Mucosa of stomach (tissue), 1 donor: ENCODE measurements at regions not wholly inside any gene's neighbourhood (a gene's known extent, or its start where the extent isn't known, plus 50 kb on each side); places are given as distances from the start of the nearest gene placed in this dataset.

Experiments
- H3K27me3 ChIP-seq: one replicate; pipeline ENCODE4 v1.7.0; 2013; ENCODE audit warnings: mild to moderate bottlenecking, low read length; ENCODE audit not compliant: control insufficient read depth, insufficient read depth
- H3K36me3 ChIP-seq: one replicate; pipeline ENCODE4 v1.7.0; 2013; ENCODE audit warnings: low read length; ENCODE audit not compliant: control insufficient read depth, insufficient read depth
- H3K4me1 ChIP-seq: one replicate; pipeline ENCODE4 v1.7.0; 2013; ENCODE audit warnings: mild to moderate bottlenecking, low read length; ENCODE audit not compliant: control insufficient read depth, insufficient read depth
- H3K4me3 ChIP-seq: one replicate; pipeline ENCODE4 v1.7.0; 2013; ENCODE audit warnings: low read length
- H3K9ac ChIP-seq: one replicate; pipeline ENCODE4 v1.7.0; 2013; ENCODE audit warnings: mild to moderate bottlenecking, low read length, moderate library complexity
- H3K9me3 ChIP-seq: one replicate; pipeline ENCODE4 v1.7.0; 2013; ENCODE audit warnings: mild to moderate bottlenecking, low read length, moderate library complexity; ENCODE audit not compliant: control insufficient read depth
- donor health status: Pancreatic carcinoma.

GRCh38 chr2:128754246-128754724, 435.6 kb upstream of the HS6ST1 start:
- H3K36me3 ChIP-seq: no peaks in the 10 kb centered on the region
- H3K9ac ChIP-seq: no peak overlapping the region
- H3K4me1 ChIP-seq: no peaks in the 10 kb centered on the region
- H3K9me3 ChIP-seq: no peaks in the 10 kb centered on the region
- H3K27me3 ChIP-seq: no peaks in the 10 kb centered on the region
- H3K4me3 ChIP-seq: no peak overlapping the region

- Histone ChIP-seq H3K9ac (no peak overlapping the region), H3K27me3 (no peaks in the 10 kb centered on the region), H3K4me1 (no peaks in the 10 kb centered on the region), H3K36me3 (no peaks in the 10 kb centered on the region), H3K4me3 (no peak overlapping the region), H3K9me3 (no peaks in the 10 kb centered on the region)
These were observed 437.2 kb upstream of the HS6ST1 start for GRCh38 chr2:128755695-128756364.

GRCh38 chr2:128756365-128756717, 437.7 kb upstream of the HS6ST1 start:
- H3K9me3 ChIP-seq: no peaks in the 10 kb centered on the region
- H3K36me3 ChIP-seq: no peaks in the 10 kb centered on the region
- H3K4me1 ChIP-seq: no peaks in the 10 kb centered on the region
- no peak overlapping the region for H3K4me3 ChIP-seq
- no peaks in the 10 kb centered on the region for H3K27me3 ChIP-seq
- no peak overlapping the region for H3K9ac ChIP-seq

GRCh38 chr2:128765811-128766210, 447.1 kb upstream of the HS6ST1 start:
- Histone ChIP-seq H3K36me3 (no peaks in the 10 kb centered on the region), H3K9ac (no peak overlapping the region), H3K9me3 (no peaks in the 10 kb centered on the region), H3K4me1 (no peaks in the 10 kb centered on the region), H3K27me3 (no peaks in the 10 kb centered on the region), H3K4me3 (no peak overlapping the region)

- no peak overlapping the region for H3K4me3 ChIP-seq
- H3K9ac ChIP-seq: no peak overlapping the region
- H3K4me1 ChIP-seq: no peaks in the 10 kb centered on the region
- no peaks in the 10 kb centered on the region for H3K36me3 ChIP-seq
- no peaks in the 10 kb centered on the region for H3K9me3 ChIP-seq
- no peaks in the 10 kb centered on the region for H3K27me3 ChIP-seq
These were observed 449.4 kb upstream of the HS6ST1 start for GRCh38 chr2:128768041-128768440.

GRCh38 chr2:128769457-128770142, 450.9 kb upstream of the HS6ST1 start:
- no peaks in the 10 kb centered on the region for H3K36me3 ChIP-seq
- no peak overlapping the region for H3K4me3 ChIP-seq
- H3K9me3 ChIP-seq: no peaks in the 10 kb centered on the region
- no peaks in the 10 kb centered on the region for H3K27me3 ChIP-seq
- no peak overlapping the region for H3K9ac ChIP-seq
- H3K4me1 ChIP-seq: no peaks in the 10 kb centered on the region

GRCh38 chr2:128770143-128771085, 451.7 kb upstream of the HS6ST1 start:
- Histone ChIP-seq H3K4me3 (no peak overlapping the region), H3K9me3 (no peaks in the 10 kb centered on the region), H3K27me3 (no peaks in the 10 kb centered on the region), H3K36me3 (no peaks in the 10 kb centered on the region), H3K4me1 (no peaks in the 10 kb centered on the region), H3K9ac (no peak overlapping the region)

GRCh38 chr2:128771401-128771800, 452.7 kb upstream of the HS6ST1 start:
- Histone ChIP-seq H3K9me3 (no peaks in the 10 kb centered on the region), H3K4me1 (no peaks in the 10 kb centered on the region), H3K36me3 (no peaks in the 10 kb centered on the region), H3K4me3 (no peak overlapping the region), H3K9ac (no peak overlapping the region), H3K27me3 (no peaks in the 10 kb centered on the region)

- Histone ChIP-seq H3K27me3 (peaks cover 1% of the 10 kb centered on the region), H3K4me3 (no peak overlapping the region), H3K9ac (no peak overlapping the region), H3K9me3 (no peaks in the 10 kb centered on the region), H3K36me3 (no peaks in the 10 kb centered on the region), H3K4me1 (no peaks in the 10 kb centered on the region)
These were observed 454.0 kb upstream of the HS6ST1 start for GRCh38 chr2:128772671-128773070.

GRCh38 chr2:128773641-128774319, 455.1 kb upstream of the HS6ST1 start:
- Histone ChIP-seq H3K9me3 (no peaks in the 10 kb centered on the region), H3K4me1 (no peaks in the 10 kb centered on the region), H3K27me3 (peaks cover 4% of the 10 kb centered on the region), H3K36me3 (no peaks in the 10 kb centered on the region), H3K9ac (no peak overlapping the region), H3K4me3 (no peak overlapping the region)

GRCh38 chr2:128774320-128775216, 455.9 kb upstream of the HS6ST1 start:
- H3K9ac ChIP-seq: no peak overlapping the region
- H3K36me3 ChIP-seq: no peaks in the 10 kb centered on the region
- H3K27me3 ChIP-seq: peaks cover 4% of the 10 kb centered on the region
- H3K9me3 ChIP-seq: no peaks in the 10 kb centered on the region
- H3K4me3 ChIP-seq: no peak overlapping the region
- no peaks in the 10 kb centered on the region for H3K4me1 ChIP-seq
